LHCN-M2 (cell line): ENCODE measurements at regions not wholly inside any gene's neighbourhood (a gene's known extent, or its start where the extent isn't known, plus 50 kb on each side); places are given as distances from the start of the nearest gene placed in this dataset.
A peak's percentile ranks its signal among the peaks of the same experiment; 100 is the strongest.
"Not testable (repeated sequence)": the region's sequence is repeated elsewhere in the genome, so short reads cannot be mapped to it uniquely, and the experiment has no call there.

ENCODE experiments used
- DNase-seq: peaks from one replicate; pipeline ENCODE4 v3.0.0-alpha.2; 2012; ENCODE audit warnings: low read depth

- no peak for DNase-seq
Observed at GRCh38 chr21:27035791-27036190, 68.9 kb upstream of the ADAMTS5 start.

GRCh38 chr21:27034796-27035195, 67.9 kb upstream of the ADAMTS5 start:
- no peak for DNase-seq

- no peak for DNase-seq
Observed at GRCh38 chr21:27033471-27033870, 66.6 kb upstream of the ADAMTS5 start.

DNA sequence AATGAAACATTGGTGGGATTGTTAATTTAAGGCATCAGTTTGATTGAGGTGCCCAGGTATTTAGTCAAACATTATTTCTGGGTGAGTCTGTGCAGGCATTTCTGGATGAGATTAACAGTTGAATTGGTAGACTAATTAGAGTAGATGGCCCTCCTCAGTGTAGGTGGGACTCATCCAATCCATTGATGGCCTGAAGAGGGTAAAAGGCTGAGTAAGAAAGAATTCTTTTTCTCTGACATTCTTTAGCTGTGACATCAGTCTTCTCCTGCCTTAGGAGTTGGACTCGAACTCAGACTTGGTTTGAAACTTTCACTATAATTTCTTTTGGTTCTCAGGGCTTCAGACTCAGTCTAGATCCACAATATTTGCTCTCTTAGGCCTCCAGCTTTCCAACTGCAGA, 59.6 kb upstream of the ADAMTS5 start:
- no peak for DNase-seq

DNA sequence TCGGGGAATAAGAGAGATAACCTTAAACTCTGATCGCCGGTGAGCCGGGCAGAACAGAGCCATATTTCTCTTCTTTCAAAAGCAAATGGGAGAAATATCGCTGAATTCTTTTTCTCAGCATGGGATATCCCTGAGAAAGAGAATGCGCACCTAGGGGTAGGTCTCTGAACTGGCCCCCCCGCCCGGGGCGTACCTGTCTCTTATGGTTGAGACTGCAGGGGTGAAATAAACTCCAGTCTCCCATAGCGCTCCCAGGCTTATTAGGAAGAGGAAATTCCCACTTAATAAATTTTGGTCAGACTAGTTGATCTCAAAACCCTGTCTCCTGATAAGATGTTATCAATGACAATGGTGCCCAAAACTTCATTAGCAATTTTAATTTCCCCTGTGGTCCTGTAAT, 58.8 kb upstream of the ADAMTS5 start:
- not testable (repeated sequence) for DNase-seq

DNA sequence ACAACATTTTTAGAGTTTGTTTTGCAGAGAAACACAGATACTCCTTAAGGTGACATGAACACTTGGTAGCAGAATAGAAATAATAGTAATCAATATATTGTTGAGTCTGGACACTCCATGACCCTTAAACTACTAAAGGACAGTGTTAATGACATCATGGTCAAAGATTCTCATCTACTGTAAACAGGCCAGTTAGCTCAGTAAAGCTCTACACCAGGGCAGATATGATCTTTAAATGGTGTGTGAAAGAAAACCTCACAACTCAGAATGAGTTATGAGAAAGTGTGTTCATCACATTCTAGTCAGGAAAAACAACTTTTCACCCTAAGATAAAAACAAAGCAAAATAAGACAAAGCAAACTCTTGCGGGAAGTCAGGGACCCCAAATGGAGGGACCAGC, 58.1 kb upstream of the ADAMTS5 start:
- DNase-seq = no peak

GRCh38 chr21:27024301-27024700, 57.4 kb upstream of the ADAMTS5 start:
- DNase-seq = peak; percentile 80

- DNase-seq = no peak
Observed at GRCh38 chr21:27023186-27023585, 56.3 kb upstream of the ADAMTS5 start.

GRCh38 chr21:27021801-27022200, 54.9 kb upstream of the ADAMTS5 start:
- DNase-seq = no peak

GRCh38 chr21:27021046-27021445, 54.2 kb upstream of the ADAMTS5 start:
- no peak for DNase-seq

- DNase-seq = peak; percentile 13
Observed at GRCh38 chr21:27017246-27017645, 50.4 kb upstream of the ADAMTS5 start.
